RWPE1 (cell line): ENCODE measurements at regions not wholly inside any gene's neighbourhood (a gene's known extent, or its start where the extent isn't known, plus 50 kb on each side); places are given as distances from the start of the nearest gene placed in this dataset.

Experiments
- CTCF ChIA-PET: fragments of 350-600 bp; sonication (Branson Sonifier 250); formaldehyde crosslinking; extraction: SDS; loops from one replicate; lab custom pipeline; 2021; lab: Yijun Ruan, JAX
- POLR2A ChIA-PET: fragments of 400-600 bp; formaldehyde crosslinking; extraction: SDS; loops from one replicate; lab custom pipeline; 2020; ENCODE audit warnings: antibody characterized with exemption; ENCODE audit not compliant: low non-redundant PET; lab: Yijun Ruan, JAX
- DNase-seq: peaks from one replicate; pipeline ENCODE4 v3.0.0; 2012; ENCODE audit warnings: low spot score
- H3K27ac ChIP-seq: fragments of 450-650 bp; 2 replicates; pipeline ENCODE4 v1.5.1; 2017
- TF ChIP-seq, protein P1 (sequence below): fragments of 450-650 bp; conservative IDR thresholded peaks from 2 replicates; pipeline ENCODE4 v1.5.1; 2017; ENCODE audit warnings: low read depth, mild to moderate bottlenecking

DNA sequence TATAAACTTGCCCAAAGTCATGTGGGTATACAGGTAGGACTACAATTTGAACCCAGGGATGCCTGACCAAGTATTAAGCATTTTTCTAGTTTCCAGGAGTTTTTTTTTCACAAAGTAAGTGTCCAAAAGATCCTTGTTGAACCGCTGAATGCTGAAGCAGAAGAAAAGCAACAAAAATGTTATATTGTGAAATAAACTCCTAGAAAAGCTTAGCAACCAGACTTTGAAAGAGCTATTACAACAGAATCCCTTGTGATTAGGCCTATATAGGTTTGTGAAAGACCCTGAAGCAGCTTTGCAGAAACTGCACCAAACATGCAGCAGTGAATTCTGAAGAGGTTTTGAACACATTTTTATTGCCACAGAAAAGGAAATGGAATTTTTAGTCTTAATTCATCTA lies 236.8 kb downstream of the TUSC7 start:
- no peak for DNase-seq
- ChIA-PET POLR2A (no interaction called here), CTCF (no interaction called here)
- TF ChIP-seq, protein P1, sequence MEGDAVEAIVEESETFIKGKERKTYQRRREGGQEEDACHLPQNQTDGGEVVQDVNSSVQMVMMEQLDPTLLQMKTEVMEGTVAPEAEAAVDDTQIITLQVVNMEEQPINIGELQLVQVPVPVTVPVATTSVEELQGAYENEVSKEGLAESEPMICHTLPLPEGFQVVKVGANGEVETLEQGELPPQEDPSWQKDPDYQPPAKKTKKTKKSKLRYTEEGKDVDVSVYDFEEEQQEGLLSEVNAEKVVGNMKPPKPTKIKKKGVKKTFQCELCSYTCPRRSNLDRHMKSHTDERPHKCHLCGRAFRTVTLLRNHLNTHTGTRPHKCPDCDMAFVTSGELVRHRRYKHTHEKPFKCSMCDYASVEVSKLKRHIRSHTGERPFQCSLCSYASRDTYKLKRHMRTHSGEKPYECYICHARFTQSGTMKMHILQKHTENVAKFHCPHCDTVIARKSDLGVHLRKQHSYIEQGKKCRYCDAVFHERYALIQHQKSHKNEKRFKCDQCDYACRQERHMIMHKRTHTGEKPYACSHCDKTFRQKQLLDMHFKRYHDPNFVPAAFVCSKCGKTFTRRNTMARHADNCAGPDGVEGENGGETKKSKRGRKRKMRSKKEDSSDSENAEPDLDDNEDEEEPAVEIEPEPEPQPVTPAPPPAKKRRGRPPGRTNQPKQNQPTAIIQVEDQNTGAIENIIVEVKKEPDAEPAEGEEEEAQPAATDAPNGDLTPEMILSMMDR, result no peak
- H3K27ac ChIP-seq, result no peak overlapping the region

DNA sequence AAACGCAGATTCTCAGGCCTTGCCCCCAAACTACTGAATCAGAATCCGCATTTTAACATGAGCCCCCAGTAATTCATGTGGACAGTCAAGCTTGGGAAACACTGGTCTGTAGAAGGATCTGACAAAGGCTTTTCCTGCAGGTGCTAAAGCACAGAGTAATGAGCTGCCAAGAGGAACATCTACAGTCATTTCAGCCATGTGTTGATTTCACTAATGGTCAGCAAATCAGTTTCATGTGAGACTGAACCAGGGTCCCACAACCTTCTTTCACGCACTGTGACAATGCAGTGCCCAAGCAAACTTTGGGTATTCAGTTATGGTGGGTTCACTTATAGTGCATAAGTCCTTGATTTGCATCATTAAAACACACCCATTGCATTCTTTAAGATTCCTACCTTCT lies 237.6 kb downstream of the TUSC7 start:
- CTCF ChIA-PET, result interaction anchor here (0.6 kb wide), 1 partner anchor 15 kb away, joined by 3 read pairs; no protein-coding TSS in a partner anchor

DNA sequence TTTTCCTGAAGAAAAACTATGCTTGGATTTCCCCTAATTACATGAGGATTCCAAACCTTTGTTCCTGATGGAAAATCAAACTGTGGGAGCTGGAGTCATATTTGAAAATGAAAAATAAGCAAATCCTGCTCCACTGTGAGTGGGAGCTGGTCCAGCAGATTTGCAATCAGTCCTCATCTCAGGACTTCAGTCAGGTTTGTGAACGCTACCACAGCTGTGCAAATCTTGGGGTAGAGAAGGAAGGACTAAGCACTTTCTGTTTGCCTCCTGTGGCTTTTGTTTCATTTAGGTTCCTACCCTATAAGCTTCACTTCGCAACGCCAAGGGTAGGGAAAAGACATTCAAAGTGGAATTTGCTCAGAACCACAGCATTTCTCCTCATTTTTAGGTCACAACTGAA lies 238.2 kb downstream of the TUSC7 start:
- ChIA-PET CTCF (no interaction called here), POLR2A (no interaction called here)
- TF ChIP-seq, protein P1, result no peak
- H3K27ac ChIP-seq, result no peak overlapping the region
- DNase-seq, result no peak

More for the DNA sequence above, 237.6 kb downstream of the TUSC7 start:
- no peak for DNase-seq
- H3K27ac ChIP-seq, result no peak overlapping the region
- TF ChIP-seq, protein P1, result no peak
- POLR2A ChIA-PET, result no interaction called here

DNA sequence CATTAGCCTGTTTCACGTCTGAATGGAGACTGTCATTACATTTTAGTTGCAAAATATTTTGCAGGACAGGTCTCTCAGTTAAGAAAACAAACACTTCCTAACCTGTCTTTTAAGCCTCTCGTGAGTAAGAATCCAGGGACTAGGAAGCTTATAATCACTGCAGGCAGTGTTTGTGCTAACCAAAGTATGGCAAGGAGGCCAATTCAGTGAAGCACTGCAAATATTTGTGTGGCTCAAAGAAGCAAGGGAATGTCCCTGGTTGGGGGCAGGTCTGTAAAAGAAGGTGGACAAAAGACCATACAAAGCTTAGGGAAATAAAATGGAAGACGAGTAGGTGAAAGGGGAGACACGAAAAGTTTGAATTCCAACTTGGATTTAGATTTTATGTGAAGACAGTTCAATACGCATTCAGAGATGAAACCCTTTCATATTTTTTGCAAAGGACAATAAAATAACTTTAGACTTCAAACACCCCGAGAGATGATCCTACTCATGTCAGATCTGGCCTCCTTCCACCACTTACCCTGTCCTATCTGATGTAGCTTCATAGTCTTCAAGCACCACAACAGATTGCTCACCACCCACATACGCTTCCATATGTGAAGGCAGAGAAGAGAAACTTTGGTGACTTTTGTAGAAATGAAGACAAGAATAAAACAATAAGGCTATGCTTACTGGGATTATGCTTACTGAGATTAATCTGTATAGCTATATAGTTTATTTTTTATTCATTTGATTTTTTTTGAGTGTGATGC lies 240.9 kb downstream of the TUSC7 start:
- POLR2A ChIA-PET, result no interaction called here
- no peak for DNase-seq
- CTCF ChIA-PET, result no interaction called here
- no peak overlapping the region for H3K27ac ChIP-seq
- TF ChIP-seq, protein P1, result no peak

DNA sequence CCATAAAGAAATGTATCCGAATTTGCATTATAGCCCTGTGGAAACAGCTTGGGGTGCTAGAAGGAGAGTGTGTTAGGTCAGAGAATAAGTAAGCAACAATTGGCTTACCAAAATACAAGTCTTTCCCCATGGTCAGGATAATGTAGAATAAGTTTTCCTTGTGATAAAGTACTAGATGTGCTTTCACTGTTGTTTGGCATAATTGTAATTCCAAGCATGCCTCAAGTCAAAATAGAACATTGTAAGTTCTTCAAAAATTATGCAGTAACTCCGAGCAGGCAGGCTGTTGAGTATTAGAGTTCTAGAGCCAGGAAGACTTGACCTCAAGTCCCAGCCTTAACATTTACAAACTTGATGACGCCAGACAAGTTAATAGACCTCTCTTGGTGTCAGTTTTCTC lies 242.0 kb downstream of the TUSC7 start:
- CTCF ChIA-PET, result no interaction called here
- no peak for DNase-seq
- POLR2A ChIA-PET, result no interaction called here
- TF ChIP-seq, protein P1, result no peak
- H3K27ac ChIP-seq, result no peak overlapping the region

DNA sequence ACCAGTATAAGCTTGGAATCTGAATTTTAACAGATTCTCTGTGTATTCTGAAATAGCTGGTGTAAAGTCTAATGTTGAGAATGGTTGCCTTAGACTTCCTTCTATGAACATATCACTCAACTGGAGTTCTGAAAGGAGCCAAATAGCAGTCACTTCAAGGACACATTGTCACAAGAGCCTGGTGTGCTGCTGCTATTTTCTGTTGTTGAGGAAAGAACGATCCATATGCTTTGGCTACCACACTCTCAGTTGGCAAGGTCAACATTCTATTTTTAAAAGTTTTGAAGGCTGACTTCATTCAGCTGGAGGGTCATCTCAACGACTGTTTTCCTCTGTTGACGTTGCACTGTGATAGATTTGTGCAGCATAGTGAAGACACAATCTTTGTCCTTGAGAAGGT lies 248.7 kb downstream of the TUSC7 start:
- DNase-seq, result no peak
- H3K27ac ChIP-seq, result no peak overlapping the region
- CTCF ChIA-PET, result no interaction called here
- POLR2A ChIA-PET, result no interaction called here
- TF ChIP-seq, protein P1, result no peak
